A172 (cell line): ENCODE measurements at regions not wholly inside any gene's neighbourhood (a gene's known extent, or its start where the extent isn't known, plus 50 kb on each side); places are given as distances from the start of the nearest gene placed in this dataset.
"Not testable (repeated sequence)": the region's sequence is repeated elsewhere in the genome, so short reads cannot be mapped to it uniquely, and the experiment has no call there.

ENCODE experiments used
- DNase-seq: peaks from one replicate; pipeline ENCODE4 v3.0.0-alpha.2; 2015; ENCODE audit warnings: low spot score

DNA sequence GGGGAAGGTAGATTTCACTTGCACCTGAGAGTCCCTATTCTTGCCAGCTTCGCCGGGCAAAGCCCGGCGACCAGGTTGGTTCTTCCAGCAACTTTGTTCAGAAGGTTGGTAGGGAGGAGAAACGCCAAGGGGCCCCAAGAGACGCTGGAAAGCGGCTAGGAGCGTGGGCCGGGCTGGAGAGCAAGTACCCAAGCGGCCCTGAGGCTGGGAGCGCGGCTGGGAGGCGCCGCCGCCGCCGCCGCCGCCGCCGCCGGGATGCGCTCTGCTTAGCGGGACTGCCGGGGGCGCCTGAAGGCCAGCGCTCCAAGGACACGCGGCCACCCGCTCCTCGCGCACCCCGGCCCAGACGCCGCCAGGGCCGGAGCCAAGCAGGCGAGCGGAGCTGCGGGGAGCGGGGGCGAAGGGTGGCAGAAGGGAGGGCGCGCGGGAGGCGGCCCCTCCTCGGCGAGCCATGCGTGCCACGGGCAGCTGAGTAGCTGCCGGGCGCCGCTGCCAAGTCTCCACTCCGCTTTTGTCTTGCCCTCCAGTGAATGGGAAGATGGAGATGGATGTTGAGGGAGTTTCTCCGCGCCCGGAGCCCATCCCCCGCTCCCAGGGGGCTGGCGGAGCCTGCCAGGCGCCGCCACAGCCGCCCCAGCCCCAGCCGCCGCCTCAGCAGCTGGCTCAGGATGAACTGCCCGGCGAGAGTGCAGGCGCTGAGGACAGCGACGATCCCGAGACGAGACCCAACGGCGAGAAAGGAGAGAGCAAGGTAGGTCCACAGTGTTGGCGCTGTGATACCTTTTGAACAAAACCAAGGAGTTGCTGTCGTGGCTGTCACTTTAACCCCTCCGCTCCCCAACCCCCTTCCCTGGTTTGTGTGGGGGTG lies 227.4 kb upstream of the AZI2 start:
- peak; percentile 4 for DNase-seq

GRCh38 chr3:28576614-28577200 lies 228.1 kb upstream of the AZI2 start:
- no peak for DNase-seq

DNA sequence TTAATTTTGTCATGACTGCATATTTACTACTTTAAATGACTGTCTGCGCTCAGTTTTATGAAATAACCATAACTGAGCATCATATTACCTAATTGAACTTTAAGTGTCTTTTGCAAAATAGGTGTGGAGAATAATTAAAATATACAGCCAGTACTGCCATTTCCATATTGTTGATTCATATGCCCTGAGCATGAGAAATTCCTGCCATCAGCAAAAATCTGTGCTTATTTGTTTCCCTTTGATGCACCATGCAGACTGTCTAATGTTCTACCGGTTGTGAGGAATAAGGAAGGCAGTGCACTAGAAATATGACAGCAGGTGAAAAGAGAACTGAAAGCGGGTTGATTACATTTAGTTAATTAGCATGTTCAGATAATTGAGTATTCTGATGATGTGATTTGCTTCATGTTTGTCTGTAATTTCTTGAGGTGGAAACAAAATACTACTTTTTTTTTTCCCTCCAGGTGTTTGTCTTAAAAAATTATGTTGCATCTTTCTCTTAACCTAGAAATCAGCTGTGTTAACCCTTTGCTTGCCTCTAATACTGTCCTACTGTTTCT lies 229.4 kb upstream of the AZI2 start:
- DNase-seq = no peak

GRCh38 chr3:28586325-28586724 lies 237.7 kb upstream of the AZI2 start:
- DNase-seq = no peak

DNA sequence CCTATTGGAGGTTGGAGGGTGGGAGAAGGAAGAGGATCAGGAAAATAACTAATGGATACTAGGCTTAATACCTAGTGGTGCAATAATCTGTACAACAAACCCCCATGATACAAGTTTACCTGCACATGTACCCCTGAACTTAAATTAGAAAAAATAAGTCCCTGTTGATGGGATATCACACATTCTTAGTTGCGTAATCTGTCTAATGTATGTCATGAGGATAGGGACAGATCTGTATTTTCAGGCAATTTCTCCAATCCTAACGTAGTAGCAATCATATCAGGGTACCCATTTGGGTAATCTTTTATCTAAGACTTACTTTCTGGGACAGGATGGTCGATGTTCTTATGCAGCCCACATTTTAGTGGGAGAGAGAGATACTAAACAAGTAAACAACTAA lies 239.1 kb upstream of the AZI2 start:
- no peak for DNase-seq

- no peak for DNase-seq
Observed at GRCh38 chr3:28590216-28590615, 241.6 kb upstream of the AZI2 start.

- DNase-seq = no peak
Observed at GRCh38 chr3:28590860-28591259, 242.2 kb upstream of the AZI2 start.

GRCh38 chr3:28595372-28595771 lies 246.7 kb upstream of the AZI2 start:
- no peak for DNase-seq

DNA sequence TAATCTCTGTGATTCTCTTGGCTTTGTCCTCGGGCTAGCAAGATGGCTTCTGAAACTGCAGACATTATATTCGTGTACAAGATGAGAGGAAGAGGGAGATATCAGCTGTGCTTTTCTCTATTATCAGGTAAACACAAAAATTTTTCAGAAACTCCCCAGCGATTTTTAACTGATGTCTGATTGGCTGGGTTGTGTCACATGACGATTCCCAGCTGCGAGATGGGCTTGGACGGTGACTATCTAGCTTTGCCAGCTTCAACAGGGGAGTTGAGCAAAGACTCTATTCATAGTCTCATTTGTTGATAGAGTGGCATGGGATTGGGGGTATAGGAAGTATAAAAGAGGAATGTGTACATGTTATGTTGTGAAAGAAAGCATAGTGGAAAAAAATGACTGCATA lies 248.8 kb upstream of the AZI2 start:
- no peak for DNase-seq

DNA sequence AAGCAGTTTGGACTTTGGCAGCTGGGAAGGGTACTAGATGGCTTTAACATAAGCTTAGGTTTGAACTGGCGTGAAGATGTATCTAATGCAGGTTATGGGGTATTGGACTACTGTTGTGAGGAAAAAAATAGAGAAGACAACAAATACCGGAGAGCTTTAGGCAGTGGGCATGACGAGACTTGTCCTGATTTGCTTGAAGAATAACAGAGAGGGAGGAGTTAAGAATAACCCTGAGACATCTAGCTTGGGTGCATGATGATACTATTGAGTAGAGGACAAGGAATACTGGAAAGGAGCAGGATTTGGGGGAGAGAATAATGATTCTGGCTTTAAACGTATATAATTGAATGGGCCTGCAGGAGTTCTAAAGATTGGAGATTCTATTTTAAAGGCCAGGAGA lies 249.5 kb upstream of the AZI2 start:
- no peak for DNase-seq

DNA sequence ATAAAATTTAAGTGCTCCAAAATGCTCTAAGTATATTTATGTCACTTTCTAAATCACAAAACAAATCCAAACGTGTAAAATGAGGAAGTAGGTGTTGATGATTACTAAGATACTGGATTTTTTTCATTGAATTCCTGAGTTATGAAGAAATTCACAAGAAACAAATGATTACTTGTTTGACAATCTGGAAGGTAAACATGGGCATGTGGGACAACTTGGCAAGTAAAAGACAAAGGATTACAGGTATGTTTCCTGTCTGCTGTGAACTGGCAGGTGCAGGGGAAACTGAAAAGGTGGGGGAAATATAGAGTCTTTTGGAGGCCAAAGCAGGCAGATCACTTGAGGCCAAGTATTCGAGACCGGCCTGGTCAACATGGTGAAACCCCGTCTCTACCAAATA lies 252.7 kb upstream of the AZI2 start:
- DNase-seq = no peak

DNA sequence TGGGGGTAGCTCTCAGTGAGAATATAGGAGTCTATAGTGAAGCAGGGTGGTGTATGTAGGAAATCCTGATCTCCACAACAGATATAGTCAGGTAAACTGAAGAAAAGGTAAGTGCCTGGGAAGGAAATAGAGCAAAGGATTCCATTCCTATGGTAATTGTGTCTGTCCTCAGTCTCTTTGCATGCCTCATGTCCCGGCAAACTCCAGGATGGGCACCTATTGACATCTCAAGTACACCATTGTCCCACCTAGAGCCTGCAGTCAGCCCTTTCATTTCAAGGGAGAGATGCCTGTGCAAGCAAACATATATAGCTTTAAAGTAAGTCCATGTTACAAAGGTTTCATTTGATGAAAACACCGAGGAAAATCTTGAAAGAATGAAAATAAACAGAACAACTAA lies 257.7 kb upstream of the AZI2 start:
- DNase-seq = no peak

- DNase-seq = no peak
Observed at GRCh38 chr3:28612232-28612631, 263.6 kb upstream of the AZI2 start.

- DNase-seq = no peak
Observed at GRCh38 chr3:28613511-28614106, 265.0 kb upstream of the AZI2 start.

DNA sequence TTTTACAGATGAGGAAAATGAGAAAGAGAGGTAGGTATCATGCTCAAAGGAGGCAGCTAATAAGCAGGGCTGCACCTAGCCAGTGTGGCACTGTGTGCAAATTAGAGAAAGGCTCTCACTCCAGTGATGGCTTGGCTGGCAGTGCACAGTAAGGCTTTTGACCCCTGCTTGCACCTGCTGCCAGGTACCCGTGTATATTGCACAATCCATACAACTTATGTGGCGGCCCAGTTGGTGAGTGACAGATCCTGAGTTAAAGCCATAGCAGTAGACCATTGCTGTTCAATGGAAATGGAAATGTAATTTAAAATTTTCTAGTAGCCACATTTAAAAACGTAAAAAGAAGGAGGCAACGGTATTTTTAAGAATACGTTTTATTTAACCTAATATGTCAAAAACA lies 266.4 kb upstream of the AZI2 start:
- DNase-seq = no peak

DNA sequence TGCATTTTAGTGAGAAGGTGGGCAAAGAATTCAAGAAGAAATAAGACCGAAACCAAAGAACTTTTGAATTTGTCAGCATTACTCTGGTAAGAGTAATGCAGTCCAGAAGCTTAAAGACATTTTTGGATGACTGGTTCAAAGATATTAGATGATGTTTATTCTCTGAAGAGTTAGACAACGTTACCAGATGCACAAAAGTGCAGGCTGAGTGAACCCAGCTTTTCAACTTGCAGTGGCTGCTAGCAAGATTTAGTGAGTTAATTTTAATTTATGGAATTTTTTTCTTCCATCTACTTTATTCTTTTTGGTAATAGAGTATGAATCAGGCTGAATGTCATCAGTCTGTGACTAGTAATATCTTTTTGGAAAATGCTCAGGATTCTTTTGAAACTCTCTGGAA lies 267.3 kb upstream of the AZI2 start:
- DNase-seq = no peak

GRCh38 chr3:28617821-28618220 lies 269.2 kb upstream of the AZI2 start:
- DNase-seq = no peak

GRCh38 chr3:28623106-28623505 lies 274.5 kb upstream of the AZI2 start:
- no peak for DNase-seq

- no peak for DNase-seq
Observed at GRCh38 chr3:28624084-28624483, 275.5 kb upstream of the AZI2 start.

DNA sequence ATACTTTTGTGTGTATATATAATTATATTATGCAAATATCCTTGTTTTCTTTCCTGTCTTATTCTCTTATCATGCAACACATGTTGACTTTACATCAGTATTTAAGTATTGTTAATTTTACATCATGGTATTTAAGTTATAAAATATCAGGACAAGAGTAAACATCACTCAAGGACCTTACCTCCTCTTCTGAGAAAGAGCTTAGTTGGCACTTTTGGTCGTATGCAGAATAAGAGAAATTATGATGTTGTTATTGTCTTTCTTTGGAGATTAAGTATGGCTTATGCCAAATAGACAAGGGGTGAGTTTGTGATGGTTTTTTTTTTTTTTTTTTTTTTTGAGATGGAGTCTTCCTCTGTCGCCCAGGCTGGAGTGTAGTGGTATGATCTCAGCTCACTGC lies 279.2 kb upstream of the AZI2 start:
- DNase-seq = not testable (repeated sequence)

- no peak for DNase-seq
Observed at GRCh38 chr3:28634019-28634418, 285.4 kb upstream of the AZI2 start.

- no peak for DNase-seq
Observed at GRCh38 chr3:28637742-28638141, 289.1 kb upstream of the AZI2 start.

GRCh38 chr3:28645149-28645548 lies 296.5 kb upstream of the AZI2 start:
- no peak for DNase-seq
